ENCODE measurements at regions not wholly inside any gene's neighbourhood (a gene's known extent, or its start where the extent isn't known, plus 50 kb on each side); places are given as distances from the start of the nearest gene placed in this dataset.
A peak's percentile ranks its signal among the peaks of the same experiment; 100 is the strongest.
"Not testable (repeated sequence)": the region's sequence is repeated elsewhere in the genome, so short reads cannot be mapped to it uniquely, and the experiment has no call there.

- DNase-seq (ENCODE audit: low read depth) = peak; percentile 43
Measured at GRCh38 chr2:220687231-220687843, 884.8 kb downstream of the EPHA4 start.

DNA sequence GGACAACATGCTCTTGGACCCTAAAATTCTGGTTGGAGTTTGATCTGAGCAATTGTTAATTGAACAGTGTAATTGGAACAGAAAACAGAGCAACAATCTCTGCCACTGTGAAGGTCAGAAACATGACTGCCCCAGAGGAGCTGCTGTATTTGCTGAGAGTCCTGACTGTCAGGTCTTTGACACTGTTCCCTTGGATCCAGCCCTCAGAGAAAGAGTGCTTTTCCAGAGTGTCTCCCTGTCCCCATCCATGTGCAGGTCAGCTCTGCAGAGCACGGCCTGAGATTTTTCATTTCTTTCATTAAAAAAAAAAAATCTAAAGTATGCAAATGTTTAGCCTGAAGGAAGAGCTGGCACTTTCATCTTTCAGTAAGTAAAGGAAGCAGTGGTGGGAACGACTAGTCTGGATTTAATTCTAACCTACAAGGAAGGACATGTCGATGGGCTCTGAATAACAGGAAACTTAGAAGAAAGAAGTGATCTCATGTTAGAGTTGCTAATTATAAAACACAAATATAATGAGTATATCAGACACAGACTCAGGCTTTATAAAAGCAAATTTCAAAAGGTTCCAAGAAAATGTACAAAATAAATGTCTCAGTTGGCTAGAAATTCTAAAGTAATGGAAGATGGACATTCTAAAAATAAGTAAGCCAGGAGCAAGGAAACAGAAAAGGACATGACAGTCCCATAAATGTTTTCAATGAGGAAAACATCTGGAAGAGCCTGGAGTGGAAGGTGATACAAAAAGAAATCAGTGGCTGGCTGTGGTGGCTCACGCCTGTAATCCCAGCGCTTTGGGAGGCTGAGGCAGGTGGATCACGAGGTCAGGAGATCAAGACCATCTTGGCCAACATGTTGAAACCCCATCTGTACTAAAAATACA is 876.5 kb downstream of the EPHA4 start:
- no peak for DNase-seq (ENCODE audit: low read depth)

DNA sequence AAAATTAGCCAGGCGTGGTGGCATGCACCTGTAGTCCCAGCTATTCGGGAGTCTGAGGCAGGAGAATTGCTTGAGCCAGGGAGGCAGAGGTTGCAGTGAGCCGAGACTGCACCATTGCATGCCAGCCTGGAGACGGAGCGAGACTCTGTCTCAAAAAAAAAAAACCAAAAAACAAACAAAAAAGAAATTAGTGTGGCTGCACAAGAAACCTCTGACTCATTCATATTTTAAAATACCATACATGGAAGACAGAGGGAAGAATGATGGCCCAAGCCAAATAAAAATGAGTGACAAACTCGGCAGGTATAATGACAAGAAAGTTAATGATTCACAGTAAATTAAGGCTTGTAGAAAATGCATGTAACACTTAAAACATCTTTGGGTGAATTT is 875.8 kb downstream of the EPHA4 start:
- no peak for DNase-seq (ENCODE audit: low read depth)

DNA sequence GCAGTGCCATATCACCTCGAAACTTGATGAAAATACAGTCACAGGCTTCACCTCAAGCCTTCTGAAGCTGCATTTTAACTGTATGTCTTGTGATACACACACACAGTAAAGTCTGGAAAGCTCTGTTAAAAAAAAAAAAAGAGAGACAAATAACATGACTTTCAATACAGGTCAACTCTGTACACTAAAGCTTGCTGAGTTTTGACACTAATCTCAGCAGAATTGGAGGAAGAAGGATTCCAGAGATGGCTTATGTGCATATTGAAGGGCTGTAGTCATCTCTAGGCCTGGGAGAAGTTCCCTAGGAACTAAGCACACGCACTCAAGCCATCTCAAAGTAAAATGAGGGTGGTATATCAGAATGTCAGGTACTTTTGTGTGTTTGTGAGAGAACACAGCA is 875.1 kb downstream of the EPHA4 start:
- no peak for DNase-seq (ENCODE audit: low read depth)

- no peak for DNase-seq (ENCODE audit: low read depth)
Measured at GRCh38 chr2:220701115-220701514, 871.0 kb downstream of the EPHA4 start.

DNA sequence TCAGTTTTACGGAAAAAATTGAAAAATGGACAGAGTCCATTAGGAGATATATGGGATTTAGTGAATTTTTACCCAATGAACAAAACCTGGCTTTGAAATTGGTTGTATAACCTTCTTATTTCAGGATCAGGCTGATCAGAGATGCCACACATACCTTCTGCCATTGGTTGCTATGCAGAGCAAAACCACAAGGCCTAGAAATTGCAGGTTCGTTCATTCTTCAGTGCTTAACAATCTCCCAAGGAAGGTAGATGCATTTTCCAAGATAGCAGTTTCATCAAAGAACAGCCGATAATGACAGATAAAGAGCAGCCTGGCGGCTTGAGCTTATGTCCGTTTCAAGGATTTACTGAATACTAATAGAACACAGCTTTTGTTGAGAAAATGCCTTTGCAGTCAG is 868.8 kb downstream of the EPHA4 start:
- DNase-seq (ENCODE audit: low read depth) = no peak

- no peak for DNase-seq (ENCODE audit: low read depth)
Measured at GRCh38 chr2:220704081-220704480, 868.0 kb downstream of the EPHA4 start.

DNA sequence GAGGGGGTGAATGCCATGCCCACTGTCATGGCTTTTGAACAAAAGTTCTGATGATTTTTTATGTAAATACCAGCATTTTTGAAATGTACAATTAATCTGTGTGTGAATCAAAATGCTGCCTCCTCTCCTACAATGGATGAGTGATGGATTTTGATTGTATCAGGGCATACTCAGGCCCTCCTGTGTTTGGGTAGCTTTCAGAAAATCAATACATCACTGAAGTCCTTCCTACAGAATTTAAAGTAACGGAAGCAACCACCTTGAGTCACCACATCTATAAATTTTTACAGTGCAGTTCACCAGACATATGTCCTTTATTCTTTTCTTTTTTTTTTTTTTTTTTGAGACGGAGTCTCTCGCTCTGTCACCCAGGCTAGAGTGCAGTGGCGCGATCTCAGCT is 867.3 kb downstream of the EPHA4 start:
- no peak for DNase-seq (ENCODE audit: low read depth)

GRCh38 chr2:220705678-220706077 is 866.4 kb downstream of the EPHA4 start:
- DNase-seq (ENCODE audit: low read depth) = no peak

DNA sequence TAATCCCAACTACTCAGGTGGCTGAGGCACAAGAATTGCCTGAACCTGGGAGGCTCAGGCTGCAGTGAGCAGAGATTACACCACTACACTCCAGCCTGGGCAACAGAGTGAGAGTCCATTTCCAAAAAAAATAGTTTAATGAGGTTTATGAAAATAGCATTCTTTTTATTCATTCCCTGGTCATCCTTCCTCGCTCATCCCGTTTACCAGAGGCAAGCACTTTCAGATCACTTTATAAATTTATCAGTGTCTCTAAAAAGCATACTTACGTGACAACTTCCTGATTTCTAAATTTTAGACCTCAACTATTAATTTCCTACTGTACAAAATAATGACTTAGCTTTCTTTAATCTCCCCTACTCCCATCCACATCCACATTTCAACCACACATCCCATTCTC is 864.8 kb downstream of the EPHA4 start:
- DNase-seq (ENCODE audit: low read depth) = no peak

- no peak for DNase-seq (ENCODE audit: low read depth)
Measured at GRCh38 chr2:220708366-220708765, 863.7 kb downstream of the EPHA4 start.

DNA sequence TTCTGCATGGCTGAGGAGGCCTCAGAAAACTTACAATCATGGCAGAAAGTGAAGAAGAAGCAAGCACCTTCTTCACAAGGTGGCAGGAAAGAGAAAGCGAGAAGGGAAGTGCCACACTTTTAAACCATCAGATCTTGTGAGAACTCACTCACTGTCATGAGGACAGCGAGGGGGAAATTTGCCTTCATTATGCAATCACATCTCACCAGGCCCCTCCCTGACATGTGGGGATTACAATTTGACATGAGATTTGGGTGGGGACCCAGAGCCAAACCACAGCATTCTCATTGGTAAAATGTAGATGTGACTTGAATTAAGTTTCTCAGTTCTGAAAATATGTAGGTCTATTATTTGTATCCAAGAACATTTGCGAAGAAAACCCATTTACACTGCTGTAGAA is 854.8 kb downstream of the EPHA4 start:
- no peak for DNase-seq (ENCODE audit: low read depth)

DNA sequence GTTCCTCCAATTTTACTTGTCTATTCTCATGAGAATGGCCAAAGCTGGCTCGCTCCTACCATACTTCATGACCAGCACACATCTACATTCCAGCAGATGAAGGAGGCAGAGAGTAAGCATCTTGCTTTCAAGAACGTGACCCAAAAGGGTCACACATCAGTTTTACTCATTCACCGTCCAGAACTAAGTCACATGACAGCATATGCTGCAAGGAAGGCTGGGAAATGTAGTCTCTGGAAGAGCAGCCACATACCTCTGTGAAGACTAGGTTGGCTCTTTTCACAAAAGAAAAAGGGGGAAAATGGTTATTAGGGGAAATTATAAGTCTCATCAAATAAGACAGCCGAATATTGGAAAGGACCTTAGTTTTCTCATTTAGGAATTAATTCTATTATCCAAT is 835.3 kb downstream of the EPHA4 start:
- no peak for DNase-seq (ENCODE audit: low read depth)

DNA sequence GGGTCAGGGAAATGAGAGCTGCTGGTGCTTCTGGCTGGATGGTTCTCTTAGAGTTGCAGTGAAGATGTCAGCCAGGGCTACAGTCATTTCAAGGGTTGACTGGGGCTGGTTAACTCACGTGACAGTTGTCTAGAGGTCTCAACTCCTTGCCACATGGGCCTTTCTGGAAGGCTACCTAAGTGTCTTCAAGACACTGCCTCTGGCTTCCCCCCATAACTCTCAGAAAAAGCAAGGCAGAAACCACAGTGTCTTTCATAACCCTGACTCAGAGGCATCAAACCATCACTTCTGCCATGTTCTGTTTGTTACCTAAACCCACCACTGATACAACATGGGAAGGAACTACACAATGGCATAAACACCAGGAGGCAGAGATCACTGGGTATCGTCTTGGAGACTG is 828.9 kb downstream of the EPHA4 start:
- no peak for DNase-seq (ENCODE audit: low read depth)

DNA sequence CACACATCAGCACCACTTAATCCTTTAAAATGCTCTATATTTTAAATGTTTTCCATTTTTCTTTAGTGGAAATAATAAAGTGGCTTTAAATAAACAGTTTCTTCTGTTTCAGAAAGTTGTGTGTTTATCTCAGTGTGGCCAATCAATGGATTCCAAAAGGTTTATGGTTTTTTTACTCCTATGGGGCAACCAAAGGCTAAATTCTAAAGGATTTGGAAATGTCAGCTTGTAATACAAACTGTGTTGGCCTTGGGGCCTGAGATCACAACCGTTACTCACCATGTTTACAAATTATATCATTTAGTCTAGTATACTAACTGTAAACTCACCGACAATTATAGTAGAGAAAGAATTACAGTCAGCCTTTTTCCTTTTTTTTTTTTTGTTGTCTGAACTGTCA is 827.2 kb downstream of the EPHA4 start:
- no peak for DNase-seq (ENCODE audit: low read depth)

- no peak for DNase-seq (ENCODE audit: low read depth)
Measured at GRCh38 chr2:220745682-220746081, 826.4 kb downstream of the EPHA4 start.

DNA sequence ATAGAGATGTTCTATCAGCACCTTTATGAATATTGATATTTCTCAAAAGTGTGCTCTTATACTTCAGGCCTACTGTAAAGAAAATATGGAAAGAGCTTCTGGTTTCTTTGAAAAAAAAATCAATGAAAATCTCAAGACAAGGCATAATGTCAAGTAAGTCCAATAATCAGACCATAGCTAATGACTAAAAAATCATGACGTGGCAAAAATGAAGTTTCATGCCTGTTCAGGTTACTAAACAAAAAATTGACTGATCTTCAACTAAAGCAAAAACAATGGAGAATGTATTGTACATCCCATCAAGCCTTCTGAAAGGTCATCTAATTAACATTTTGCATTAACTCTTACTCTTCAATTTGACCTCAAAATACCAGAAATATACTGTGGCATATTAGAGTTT is 824.4 kb downstream of the EPHA4 start:
- no peak for DNase-seq (ENCODE audit: low read depth)

DNA sequence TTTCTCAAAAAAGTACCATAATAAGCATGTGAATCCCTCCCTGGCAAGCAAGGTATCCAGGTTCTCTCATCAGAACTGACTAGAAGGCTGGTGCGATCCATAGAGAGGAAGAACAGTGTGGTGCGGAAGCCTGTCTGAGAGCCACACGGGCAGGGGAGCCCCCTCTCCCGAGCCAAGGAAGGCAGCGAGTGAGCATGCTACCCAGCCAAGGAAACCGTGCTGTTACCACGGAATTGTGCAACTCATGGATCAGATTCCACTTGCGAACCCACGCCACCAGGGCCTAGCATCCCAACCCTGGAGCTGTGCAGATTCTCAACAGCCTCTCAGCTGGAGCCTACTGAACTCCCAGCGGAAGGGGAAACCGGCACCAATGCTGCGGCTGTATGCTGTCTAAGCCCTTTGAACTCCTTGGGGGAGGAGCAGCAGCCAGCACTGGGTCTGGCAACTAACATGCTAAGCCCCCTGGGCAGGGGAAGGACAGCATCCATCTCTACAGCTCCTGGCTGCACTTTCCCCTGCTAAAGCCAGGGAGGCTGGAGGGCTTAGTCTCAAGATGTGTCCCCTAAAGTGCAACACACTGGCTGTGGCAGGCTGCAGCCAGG is 823.1 kb downstream of the EPHA4 start:
- no peak for DNase-seq (ENCODE audit: low read depth)

- DNase-seq (ENCODE audit: low read depth) = no peak
Measured at GRCh38 chr2:220753486-220753885, 818.6 kb downstream of the EPHA4 start.

DNA sequence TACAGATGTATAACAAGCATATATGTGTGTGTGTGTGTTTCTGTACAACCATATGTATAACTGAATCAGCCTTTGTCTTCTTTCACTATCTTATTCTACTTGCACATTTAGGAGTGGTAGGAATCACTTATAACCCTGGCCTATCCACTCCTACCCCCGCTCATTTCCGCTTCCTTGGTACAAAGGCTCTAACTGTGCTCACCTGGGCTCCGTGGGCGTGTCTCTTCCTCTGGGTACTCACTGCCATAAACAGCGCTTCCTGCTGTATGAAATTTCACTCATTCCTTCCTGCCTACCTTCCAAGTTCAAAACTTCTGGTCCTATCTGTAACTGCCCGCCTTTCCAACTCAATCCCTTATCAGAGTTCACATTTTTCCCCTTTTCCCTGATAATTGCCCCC is 815.5 kb downstream of the EPHA4 start:
- no peak for DNase-seq (ENCODE audit: low read depth)

DNA sequence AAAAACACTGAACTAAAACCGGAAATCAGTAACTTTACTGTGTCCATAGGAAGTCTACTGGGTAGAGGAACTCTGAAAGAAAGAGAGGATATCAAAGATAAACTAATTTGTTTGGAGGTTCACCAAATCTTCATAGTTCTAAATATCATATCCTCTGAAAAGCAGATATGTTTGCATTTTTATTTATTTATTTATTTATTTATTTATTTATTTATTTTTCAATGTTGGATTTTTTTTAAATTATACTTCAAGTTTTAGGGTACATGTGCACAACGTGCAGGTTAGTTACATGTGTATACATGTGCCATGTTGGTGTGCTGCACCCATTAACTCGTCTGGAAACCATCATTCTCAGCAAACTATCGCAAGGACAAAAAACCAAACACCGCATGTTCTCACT is 813.7 kb downstream of the EPHA4 start:
- DNase-seq (ENCODE audit: low read depth) = not testable (repeated sequence)

DNA sequence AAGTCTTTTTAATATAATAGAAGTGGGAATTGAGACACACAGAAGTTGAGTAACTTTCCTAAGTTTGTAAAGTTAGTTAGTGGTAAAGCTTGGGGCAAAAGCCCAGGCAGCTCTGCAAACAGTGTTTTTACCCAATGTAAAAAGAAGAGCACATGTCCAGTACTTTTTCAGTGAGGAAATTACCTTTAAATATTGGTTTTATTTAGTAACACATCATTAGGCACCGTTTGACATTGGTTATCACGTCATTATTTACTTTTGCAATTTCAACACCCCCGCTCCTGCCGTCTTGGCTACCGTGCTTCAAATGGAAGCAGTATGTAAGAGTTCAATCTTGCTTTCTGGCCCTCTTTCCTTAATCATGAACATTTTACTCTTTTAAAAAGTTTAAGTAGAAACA is 807.9 kb downstream of the EPHA4 start:
- DNase-seq (ENCODE audit: low read depth) = no peak

DNA sequence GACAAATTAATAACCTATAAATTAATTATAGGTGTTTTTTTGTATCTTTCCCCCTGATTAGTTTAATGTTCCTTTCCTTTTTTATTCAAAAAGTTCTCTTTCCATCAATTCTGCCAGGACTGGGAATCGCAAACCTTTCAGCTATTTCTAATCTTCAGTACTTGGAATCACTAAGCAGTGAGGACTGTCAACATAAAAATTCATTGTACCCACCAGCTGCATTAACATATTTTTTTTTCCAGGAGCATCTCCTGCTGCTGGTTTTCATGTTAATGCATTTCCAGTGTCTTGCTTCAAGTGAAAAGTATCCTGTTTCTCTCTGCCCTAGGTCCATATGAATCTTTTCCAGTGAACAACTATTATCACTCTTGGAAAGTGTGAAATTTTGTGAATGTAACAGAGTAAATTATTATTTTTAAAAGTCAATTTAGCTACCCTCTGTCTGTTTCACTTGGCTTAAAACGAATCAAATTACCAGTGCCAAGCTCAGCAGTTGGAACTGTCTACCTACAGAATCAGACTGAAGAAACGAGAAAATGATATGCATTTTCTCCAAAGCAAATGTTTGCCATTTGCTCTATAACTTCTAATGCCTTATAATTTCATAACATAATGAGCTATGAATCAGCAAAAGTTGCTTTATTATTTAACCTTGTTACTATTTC is 804.4 kb downstream of the EPHA4 start:
- no peak for DNase-seq (ENCODE audit: low read depth)
